ENCODE measurements at regions not wholly inside any gene's neighbourhood (a gene's known extent, or its start where the extent isn't known, plus 50 kb on each side); places are given as distances from the start of the nearest gene placed in this dataset.

DNA sequence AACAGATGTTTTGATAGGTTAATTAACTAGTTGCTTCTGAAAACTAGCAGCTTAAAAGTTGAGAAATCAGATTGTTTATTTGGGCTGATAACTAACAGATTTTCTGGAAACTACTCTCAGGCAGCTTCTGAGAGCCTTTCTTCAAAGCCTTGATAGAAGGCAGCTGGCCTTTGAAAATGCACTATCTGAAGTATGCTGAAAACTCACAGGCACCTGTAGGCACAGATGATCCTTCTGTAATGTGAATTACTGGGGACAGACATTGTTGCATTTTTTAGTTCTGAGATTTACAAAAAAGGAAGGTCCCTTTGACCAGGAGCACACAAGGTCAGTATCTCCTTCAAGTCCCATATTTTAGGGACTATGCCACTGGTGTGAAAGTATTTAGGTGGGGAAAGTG, 460.8 kb upstream of the CNTN5 start:
- no peak for TF ChIP-seq POLR2A (IDR thresholded peaks at IDR 0.05; ENCODE audit: low read depth, low read length)
- TF ChIP-seq, protein P1, sequence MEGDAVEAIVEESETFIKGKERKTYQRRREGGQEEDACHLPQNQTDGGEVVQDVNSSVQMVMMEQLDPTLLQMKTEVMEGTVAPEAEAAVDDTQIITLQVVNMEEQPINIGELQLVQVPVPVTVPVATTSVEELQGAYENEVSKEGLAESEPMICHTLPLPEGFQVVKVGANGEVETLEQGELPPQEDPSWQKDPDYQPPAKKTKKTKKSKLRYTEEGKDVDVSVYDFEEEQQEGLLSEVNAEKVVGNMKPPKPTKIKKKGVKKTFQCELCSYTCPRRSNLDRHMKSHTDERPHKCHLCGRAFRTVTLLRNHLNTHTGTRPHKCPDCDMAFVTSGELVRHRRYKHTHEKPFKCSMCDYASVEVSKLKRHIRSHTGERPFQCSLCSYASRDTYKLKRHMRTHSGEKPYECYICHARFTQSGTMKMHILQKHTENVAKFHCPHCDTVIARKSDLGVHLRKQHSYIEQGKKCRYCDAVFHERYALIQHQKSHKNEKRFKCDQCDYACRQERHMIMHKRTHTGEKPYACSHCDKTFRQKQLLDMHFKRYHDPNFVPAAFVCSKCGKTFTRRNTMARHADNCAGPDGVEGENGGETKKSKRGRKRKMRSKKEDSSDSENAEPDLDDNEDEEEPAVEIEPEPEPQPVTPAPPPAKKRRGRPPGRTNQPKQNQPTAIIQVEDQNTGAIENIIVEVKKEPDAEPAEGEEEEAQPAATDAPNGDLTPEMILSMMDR (IDR thresholded peaks at IDR 0.05; ENCODE audit: extremely low read depth in 1 of 2, insufficient read depth in 1 of 2, low read depth in 1 of 2, low read length in 2 of 2) = no peak
- TF ChIP-seq, protein P2, sequence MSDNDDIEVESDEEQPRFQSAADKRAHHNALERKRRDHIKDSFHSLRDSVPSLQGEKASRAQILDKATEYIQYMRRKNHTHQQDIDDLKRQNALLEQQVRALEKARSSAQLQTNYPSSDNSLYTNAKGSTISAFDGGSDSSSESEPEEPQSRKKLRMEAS (IDR thresholded peaks at IDR 0.05; ENCODE audit: insufficient read depth, insufficient read length) = no peak
- no peak for TF ChIP-seq POLR2AphosphoS5 (IDR thresholded peaks at IDR 0.05; ENCODE audit: insufficient read depth, low read depth, low read length)
- TF ChIP-seq JUN (IDR thresholded peaks at IDR 0.05; ENCODE audit: borderline replicate concordance, insufficient read depth, insufficient read length, low read depth) = no peak
- no peak for TF ChIP-seq MYC (IDR thresholded peaks at IDR 0.05; ENCODE audit: low read depth, low read length)
- TF ChIP-seq EZH2 (IDR thresholded peaks at IDR 0.05; ENCODE audit: borderline replicate concordance, low read depth, low read length, severe bottlenecking) = no peak
- TF ChIP-seq GATA2 (IDR thresholded peaks at IDR 0.05; ENCODE audit: insufficient read depth, insufficient read length, low read depth, low read length) = no peak

All from endothelial cell of umbilical vein (primary cell).